Naive thymus-derived CD4-positive, alpha-beta T cell (primary cell): ENCODE measurements at regions not wholly inside any gene's neighbourhood (a gene's known extent, or its start where the extent isn't known, plus 50 kb on each side); places are given as distances from the start of the nearest gene placed in this dataset.

Experiments
- ATAC-seq: fragments of 150-1000 bp; cut with Tn5 transposase; 2 replicates; pipeline ENCODE4 v1.10.0; 2021; ENCODE audit warnings: mild to moderate bottlenecking, moderate library complexity
- CTCF ChIA-PET: fragments of 350-600 bp; sonication (Branson Sonifier 250); formaldehyde crosslinking; loops from one replicate; lab custom pipeline; 2021; ENCODE audit warnings: antibody characterized with exemption; lab: Charles Lee
- POLR2A ChIA-PET: fragments of 350-600 bp; sonication (Branson Sonifier 250); formaldehyde crosslinking; loops from one replicate; lab custom pipeline; 2021; ENCODE audit warnings: antibody characterized with exemption, inconsistent platforms; lab: Charles Lee
- DNase-seq, 9 donors: peaks; one replicate each; pipeline versions ENCODE4 v3.0.0 to v3.0.0-alpha.2; 2020 to 2022; ENCODE audit warnings: mixed read lengths in 1 of 9
- H3K27ac ChIP-seq: one replicate; pipeline ENCODE4 v1.7.0; 2013; ENCODE audit warnings: mild to moderate bottlenecking, low read depth, low read length, moderate library complexity
- H3K27me3 ChIP-seq, 2 donors: one replicate each; pipeline ENCODE4 v1.7.0; 2013; ENCODE audit warnings: low read length in 2 of 2, mild to moderate bottlenecking in 2 of 2, moderate library complexity in 2 of 2; ENCODE audit not compliant: control insufficient read depth in 2 of 2, insufficient read depth in 2 of 2
- H3K36me3 ChIP-seq, 3 experiments: 1 replicate in 2 of 3; 2 replicates in 1 of 3; pipeline ENCODE4 v1.7.0; 2013; ENCODE audit warnings: low read length in 3 of 3, mild to moderate bottlenecking in 3 of 3, moderate library complexity in 1 of 3; ENCODE audit not compliant: insufficient read depth in 3 of 3, control insufficient read depth in 2 of 3
- H3K4me1 ChIP-seq, 2 donors: one replicate each; pipeline ENCODE4 v1.7.0; 2013; ENCODE audit warnings: low read length in 2 of 2, mild to moderate bottlenecking in 2 of 2, moderate library complexity in 1 of 2; ENCODE audit not compliant: control insufficient read depth in 2 of 2, insufficient read depth in 2 of 2
- H3K4me3 ChIP-seq: 2 replicates; pipeline ENCODE4 v1.7.0; 2013; ENCODE audit warnings: mild to moderate bottlenecking, low read length
- H3K9me3 ChIP-seq, 3 experiments: 1 replicate in 2 of 3; 2 replicates in 1 of 3; pipeline ENCODE4 v1.7.0; 2013; ENCODE audit warnings: low read length in 3 of 3; ENCODE audit not compliant: control insufficient read depth in 2 of 3
- H3K27ac Mint-ChIP-seq, 9 donors: one replicate each; pipeline ENCODE4 v1.8.0; 2020 to 2022; ENCODE audit warnings: mixed read lengths in 9 of 9, mild to moderate bottlenecking in 8 of 9, moderate library complexity in 5 of 9, inconsistent platforms in 2 of 9
- H3K27me3 Mint-ChIP-seq, 5 donors: one replicate each; pipeline ENCODE4 v1.8.0; 2021 to 2022; ENCODE audit warnings: mixed read lengths in 5 of 5, mild to moderate bottlenecking in 1 of 5
- H3K36me3 Mint-ChIP-seq, 5 donors: one replicate each; pipeline ENCODE4 v1.8.0; 2020 to 2022; ENCODE audit warnings: mixed read lengths in 5 of 5, mild to moderate bottlenecking in 3 of 5, inconsistent platforms in 1 of 5
- H3K4me1 Mint-ChIP-seq, 7 donors: one replicate each; pipeline ENCODE4 v1.8.0; 2020 to 2022; ENCODE audit warnings: mixed read lengths in 7 of 7, mild to moderate bottlenecking in 3 of 7, inconsistent platforms in 1 of 7
- H3K4me3 Mint-ChIP-seq, 10 donors: one replicate each; pipeline ENCODE4 v1.8.0; 2020 to 2022; ENCODE audit warnings: mild to moderate bottlenecking in 10 of 10, mixed read lengths in 10 of 10, moderate library complexity in 6 of 10, inconsistent platforms in 2 of 10
- H3K9me3 Mint-ChIP-seq, 11 donors: one replicate each; pipeline ENCODE4 v1.8.0; 2020 to 2022; ENCODE audit warnings: mixed read lengths in 11 of 11, mild to moderate bottlenecking in 4 of 11, inconsistent platforms in 1 of 11, moderate library complexity in 1 of 11
- intact Hi-C, 2 donors: fragments of 100-400 bp; cut with micrococcal nuclease; formaldehyde crosslinking; loops; one replicate each; pipeline ENCODE4 v1.15.1; 2023

GRCh38 chr5:148905541-148905940 lies 79.1 kb downstream of the ADRB2 start:
- no peaks in the 10 kb centered on the region for H3K9me3 ChIP-seq
- CTCF ChIA-PET, result no interaction called here
- DNase-seq (no peak), ATAC-seq (no peak)
- Mint-ChIP-seq H3K27me3 (peaks cover 0 to 12% (median 3%) of the 10 kb centered on the region in 5 donors), H3K4me1 (peaks cover 0 to 8% (median 0%) of the 10 kb centered on the region in 7 donors), H3K4me3 (no peak overlapping the region), H3K9me3 (no peaks in the 10 kb centered on the region), H3K36me3 (no peaks in the 10 kb centered on the region), H3K27ac (no peak overlapping the region)
- H3K27ac ChIP-seq, result no peak overlapping the region
- H3K4me1 ChIP-seq, result no peaks in the 10 kb centered on the region
- no peaks in the 10 kb centered on the region for H3K36me3 ChIP-seq
- H3K4me3 ChIP-seq, result no peak overlapping the region
- no peaks in the 10 kb centered on the region for H3K27me3 ChIP-seq
- POLR2A ChIA-PET, result no interaction called here
- intact Hi-C loops, result no loop called here

GRCh38 chr5:148906968-148907367 lies 80.6 kb downstream of the ADRB2 start:
- intact Hi-C loops, result no loop called here

GRCh38 chr5:148909040-148909439 lies 82.6 kb downstream of the ADRB2 start:
- ATAC-seq, result no peak
- Histone ChIP-seq H3K9me3 (no peaks in the 10 kb centered on the region), H3K4me1 (no peaks in the 10 kb centered on the region), H3K4me3 (no peak overlapping the region), H3K27me3 (no peaks in the 10 kb centered on the region), H3K36me3 (no peaks in the 10 kb centered on the region), H3K27ac (no peak overlapping the region)
- ChIA-PET POLR2A (no interaction called here), CTCF (no interaction called here)
- H3K9me3 Mint-ChIP-seq, result peaks cover 0 to 1% (median 0%) of the 10 kb centered on the region in 11 donors
- H3K27me3 Mint-ChIP-seq, result peaks cover 0 to 12% (median 3%) of the 10 kb centered on the region in 5 donors
- H3K36me3 Mint-ChIP-seq, result no peaks in the 10 kb centered on the region
- no peak for DNase-seq
- intact Hi-C loops, result no loop called here
- H3K4me3 Mint-ChIP-seq, result no peak overlapping the region
- no peak overlapping the region for H3K27ac Mint-ChIP-seq
- H3K4me1 Mint-ChIP-seq, result peaks cover 0 to 13% (median 0%) of the 10 kb centered on the region in 7 donors

More at GRCh38 chr5:148906968-148907367, 80.6 kb downstream of the ADRB2 start:
- Histone ChIP-seq H3K27ac (no peak overlapping the region), H3K4me3 (no peak overlapping the region), H3K27me3 (no peaks in the 10 kb centered on the region), H3K36me3 (no peaks in the 10 kb centered on the region), H3K9me3 (no peaks in the 10 kb centered on the region), H3K4me1 (no peaks in the 10 kb centered on the region)
- Mint-ChIP-seq H3K27ac (no peak overlapping the region), H3K9me3 (no peaks in the 10 kb centered on the region), H3K36me3 (no peaks in the 10 kb centered on the region), H3K27me3 (peaks cover 0 to 12% (median 3%) of the 10 kb centered on the region in 5 donors), H3K4me3 (no peak overlapping the region), H3K4me1 (peaks cover 0 to 13% (median 0%) of the 10 kb centered on the region in 7 donors)
- ATAC-seq (no peak), DNase-seq (no peak)
- POLR2A ChIA-PET, result no interaction called here
- CTCF ChIA-PET, result no interaction called here

GRCh38 chr5:148909766-148910165 lies 83.4 kb downstream of the ADRB2 start:
- Histone ChIP-seq H3K27ac (no peak overlapping the region), H3K4me1 (no peaks in the 10 kb centered on the region), H3K4me3 (no peak overlapping the region), H3K36me3 (no peaks in the 10 kb centered on the region), H3K9me3 (no peaks in the 10 kb centered on the region), H3K27me3 (no peaks in the 10 kb centered on the region)
- Mint-ChIP-seq H3K4me3 (no peak overlapping the region), H3K9me3 (peaks cover 0 to 1% (median 0%) of the 10 kb centered on the region in 11 donors), H3K27me3 (peaks cover 0 to 12% (median 3%) of the 10 kb centered on the region in 5 donors), H3K27ac (no peak overlapping the region), H3K4me1 (peaks cover 0 to 13% (median 0%) of the 10 kb centered on the region in 7 donors), H3K36me3 (no peaks in the 10 kb centered on the region)
- ATAC-seq (no peak), DNase-seq (no peak)
- CTCF ChIA-PET, result no interaction called here
- POLR2A ChIA-PET, result no interaction called here
- intact Hi-C loops, result no loop called here

- peaks cover 0 to 1% of the 10 kb centered on the region in 2 donors for H3K4me1 ChIP-seq
- ChIA-PET CTCF (no interaction called here), POLR2A (no interaction called here)
- peaks cover 0 to 13% (median 0%) of the 10 kb centered on the region in 7 donors for H3K4me1 Mint-ChIP-seq
- no peaks in the 10 kb centered on the region for H3K27me3 ChIP-seq
- no peak overlapping the region for H3K4me3 Mint-ChIP-seq
- no peaks in the 10 kb centered on the region for H3K36me3 ChIP-seq
- no peak overlapping the region for H3K4me3 ChIP-seq
- intact Hi-C loops, result no loop called here
- no peaks in the 10 kb centered on the region for H3K36me3 Mint-ChIP-seq
- no peaks in the 10 kb centered on the region for H3K9me3 ChIP-seq
- no peak for ATAC-seq
- no peak overlapping the region for H3K27ac Mint-ChIP-seq
- DNase-seq, result no peak
- peaks cover 0 to 12% (median 3%) of the 10 kb centered on the region in 5 donors for H3K27me3 Mint-ChIP-seq
- H3K9me3 Mint-ChIP-seq, result peaks cover 0 to 1% (median 0%) of the 10 kb centered on the region in 11 donors
- H3K27ac ChIP-seq, result no peak overlapping the region
These were observed 83.8 kb downstream of the ADRB2 start for GRCh38 chr5:148910216-148910615.

- H3K4me1 ChIP-seq, result peaks cover 0 to 5% of the 10 kb centered on the region in 2 donors
- peaks cover 0 to 12% (median 3%) of the 10 kb centered on the region in 5 donors for H3K27me3 Mint-ChIP-seq
- H3K4me3 Mint-ChIP-seq, result no peak overlapping the region
- ChIA-PET POLR2A (no interaction called here), CTCF (interaction anchor here (0.6 kb wide), 1 partner anchor 1664 kb away, joined by 3 read pairs; no protein-coding TSS in a partner anchor)
- H3K36me3 ChIP-seq, result no peaks in the 10 kb centered on the region
- H3K36me3 Mint-ChIP-seq, result no peaks in the 10 kb centered on the region
- no peak overlapping the region for H3K27ac Mint-ChIP-seq
- no peaks in the 10 kb centered on the region for H3K27me3 ChIP-seq
- DNase-seq (no peak), ATAC-seq (peak; percentile 14)
- H3K9me3 ChIP-seq, result no peaks in the 10 kb centered on the region
- no peak overlapping the region for H3K27ac ChIP-seq
- H3K4me3 ChIP-seq, result no peak overlapping the region
- peaks cover 0 to 1% (median 0%) of the 10 kb centered on the region in 11 donors for H3K9me3 Mint-ChIP-seq
- H3K4me1 Mint-ChIP-seq, result peaks cover 0 to 13% (median 0%) of the 10 kb centered on the region in 7 donors
- intact Hi-C loops, result no loop called here
These were observed 84.4 kb downstream of the ADRB2 start for GRCh38 chr5:148910686-148911361.

- ChIA-PET POLR2A (no interaction called here), CTCF (interaction anchor here (0.6 kb wide), 1 partner anchor 1663 kb away, joined by 3 read pairs; no protein-coding TSS in a partner anchor)
- H3K27me3 Mint-ChIP-seq, result peaks cover 0 to 12% (median 3%) of the 10 kb centered on the region in 5 donors
- Histone ChIP-seq H3K4me1 (peaks cover 0 to 5% of the 10 kb centered on the region in 2 donors), H3K36me3 (no peaks in the 10 kb centered on the region), H3K4me3 (no peak overlapping the region), H3K9me3 (no peaks in the 10 kb centered on the region), H3K27me3 (no peaks in the 10 kb centered on the region), H3K27ac (no peak overlapping the region)
- peaks cover 0 to 1% (median 0%) of the 10 kb centered on the region in 11 donors for H3K9me3 Mint-ChIP-seq
- ATAC-seq, result no peak
- no peak for DNase-seq
- peaks cover 0 to 13% (median 0%) of the 10 kb centered on the region in 7 donors for H3K4me1 Mint-ChIP-seq
- H3K4me3 Mint-ChIP-seq, result no peak overlapping the region
- H3K36me3 Mint-ChIP-seq, result no peaks in the 10 kb centered on the region
- intact Hi-C loops, result no loop called here
- no peak overlapping the region for H3K27ac Mint-ChIP-seq
These were observed 85.0 kb downstream of the ADRB2 start for GRCh38 chr5:148911386-148911785.
